ENCODE measurements at regions not wholly inside any gene's neighbourhood (a gene's known extent, or its start where the extent isn't known, plus 50 kb on each side); places are given as distances from the start of the nearest gene placed in this dataset.
"Not testable (repeated sequence)": the region's sequence is repeated elsewhere in the genome, so short reads cannot be mapped to it uniquely, and the experiment has no call there.

DNA sequence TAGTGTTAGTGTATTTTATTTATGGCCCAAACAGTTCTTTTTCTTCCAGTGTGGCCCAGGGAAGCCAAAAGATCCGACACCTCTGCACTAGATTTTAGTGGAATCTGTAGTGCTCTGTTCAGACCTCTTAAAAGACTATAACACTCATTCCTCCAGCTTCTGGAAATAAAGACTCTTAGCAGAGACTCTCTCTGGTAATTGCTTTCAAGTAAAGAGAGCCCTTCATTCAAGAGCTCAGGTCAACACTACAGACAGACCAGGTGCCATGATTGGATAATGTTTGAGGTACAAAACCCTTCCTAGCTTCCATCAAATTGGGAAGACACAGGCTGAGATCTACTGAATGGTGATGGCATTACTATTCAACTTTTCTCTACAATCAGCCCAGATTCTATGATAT, 255.8 kb downstream of the PRDM9 start:
- Mint-ChIP-seq H3K27me3 (ENCODE audit: low read depth) (no peaks in the 10 kb centered on the region), H3K36me3 (ENCODE audit: insufficient read depth) (no peaks in the 10 kb centered on the region), H3K4me3 (no peak overlapping the region)

GRCh38 chr5:23776684-23777083, 269.3 kb downstream of the PRDM9 start:
- DNase-seq (no peak), ATAC-seq (no peak)
- H3K36me3 Mint-ChIP-seq (ENCODE audit: insufficient read depth) = no peaks in the 10 kb centered on the region
- no peaks in the 10 kb centered on the region for H3K27me3 Mint-ChIP-seq (ENCODE audit: low read depth)
- H3K9me3 Mint-ChIP-seq = peaks cover 17% of the 10 kb centered on the region
- no peaks in the 10 kb centered on the region for H3K4me1 Mint-ChIP-seq (ENCODE audit: low read depth)
- H3K4me3 Mint-ChIP-seq = no peak overlapping the region

More for the DNA sequence above, 255.8 kb downstream of the PRDM9 start:
- H3K9me3 Mint-ChIP-seq = peaks cover 5% of the 10 kb centered on the region
- no peak for ATAC-seq
- DNase-seq = no peak
- no peaks in the 10 kb centered on the region for H3K4me1 Mint-ChIP-seq (ENCODE audit: low read depth)

DNA sequence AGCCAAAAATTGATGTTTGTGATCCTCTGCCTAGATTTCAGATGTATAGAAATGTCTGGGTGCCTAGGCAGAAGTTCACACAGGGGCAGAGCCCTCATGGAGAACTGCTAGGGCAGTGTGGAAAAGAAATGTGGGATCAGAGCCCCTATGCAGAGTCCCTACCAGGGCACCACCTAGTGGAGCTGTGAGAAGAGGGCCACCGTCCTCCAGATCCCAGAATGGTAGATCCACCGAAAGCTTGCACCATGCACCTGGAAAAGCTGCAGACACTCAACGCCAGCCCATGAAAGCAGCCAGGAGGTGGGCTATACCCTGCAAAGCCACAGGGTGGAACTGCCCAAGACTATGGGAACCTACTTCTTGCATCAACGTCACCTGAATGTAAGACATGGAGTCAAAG, 292.9 kb downstream of the PRDM9 start:
- not testable (repeated sequence) for DNase-seq; H3K4me1 Mint-ChIP-seq (ENCODE audit: low read depth)

DNA sequence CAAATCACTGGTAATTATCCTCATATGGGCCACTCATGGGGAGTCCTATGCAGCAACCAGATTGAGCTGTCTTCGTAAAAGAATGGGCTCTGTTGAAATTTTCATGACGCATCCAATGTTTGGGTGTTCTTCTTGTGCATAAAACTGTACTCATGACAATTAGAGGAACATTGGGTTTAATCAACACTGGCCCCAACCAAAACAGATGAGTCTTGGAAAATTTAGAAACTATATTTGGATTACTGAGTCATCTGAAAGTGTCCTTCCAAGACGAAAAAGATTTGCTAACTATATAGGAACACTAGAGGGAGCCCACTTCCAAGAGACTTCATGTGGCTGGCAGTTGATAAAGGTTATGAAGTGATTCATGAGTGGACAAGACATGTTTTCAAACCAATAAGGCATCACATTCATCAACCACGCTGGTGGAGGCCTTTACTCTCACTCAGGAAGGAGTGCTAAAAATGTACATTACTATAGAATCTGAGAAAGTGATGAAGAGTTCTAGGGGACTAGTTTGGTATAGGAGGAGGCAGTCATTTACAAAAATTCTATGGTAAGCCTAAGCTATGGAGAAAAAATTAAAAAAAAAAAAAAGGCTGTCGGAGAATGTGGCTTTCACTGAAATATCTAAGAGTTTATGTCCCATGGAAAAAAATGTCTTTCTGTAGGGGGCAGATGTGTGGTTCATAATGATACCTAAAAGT, 313.5 kb downstream of the PRDM9 start:
- ATAC-seq (no peak), DNase-seq (no peak)
- H3K4me1 Mint-ChIP-seq (ENCODE audit: low read depth) = no peaks in the 10 kb centered on the region

More for the DNA sequence above, 292.9 kb downstream of the PRDM9 start:
- ATAC-seq; H3K36me3 Mint-ChIP-seq (ENCODE audit: insufficient read depth); H3K27me3 Mint-ChIP-seq (ENCODE audit: low read depth); H3K4me3 Mint-ChIP-seq: not testable (repeated sequence)
- H3K9me3 Mint-ChIP-seq = peaks cover 27% of the 10 kb centered on the region

GRCh38 chr5:23823521-23823920, 316.1 kb downstream of the PRDM9 start:
- Mint-ChIP-seq H3K27me3 (ENCODE audit: low read depth) (no peaks in the 10 kb centered on the region), H3K36me3 (ENCODE audit: insufficient read depth) (no peaks in the 10 kb centered on the region), H3K4me1 (ENCODE audit: low read depth) (no peaks in the 10 kb centered on the region), H3K4me3 (no peak overlapping the region), H3K9me3 (peaks cover 17% of the 10 kb centered on the region)
- ATAC-seq (no peak), DNase-seq (no peak)

More for the DNA sequence above, 313.5 kb downstream of the PRDM9 start:
- Mint-ChIP-seq H3K27me3 (ENCODE audit: low read depth) (no peaks in the 10 kb centered on the region), H3K36me3 (ENCODE audit: insufficient read depth) (no peaks in the 10 kb centered on the region), H3K9me3 (peaks cover 8% of the 10 kb centered on the region), H3K4me3 (no peak overlapping the region)

- H3K27me3 Mint-ChIP-seq (ENCODE audit: low read depth) = no peaks in the 10 kb centered on the region
- peaks cover 21% of the 10 kb centered on the region for H3K9me3 Mint-ChIP-seq
- DNase-seq = no peak
- ATAC-seq = no peak
- no peaks in the 10 kb centered on the region for H3K4me1 Mint-ChIP-seq (ENCODE audit: low read depth)
- H3K4me3 Mint-ChIP-seq = no peak overlapping the region
- no peaks in the 10 kb centered on the region for H3K36me3 Mint-ChIP-seq (ENCODE audit: insufficient read depth)
These were observed 317.8 kb downstream of the PRDM9 start for GRCh38 chr5:23825196-23825595.

DNA sequence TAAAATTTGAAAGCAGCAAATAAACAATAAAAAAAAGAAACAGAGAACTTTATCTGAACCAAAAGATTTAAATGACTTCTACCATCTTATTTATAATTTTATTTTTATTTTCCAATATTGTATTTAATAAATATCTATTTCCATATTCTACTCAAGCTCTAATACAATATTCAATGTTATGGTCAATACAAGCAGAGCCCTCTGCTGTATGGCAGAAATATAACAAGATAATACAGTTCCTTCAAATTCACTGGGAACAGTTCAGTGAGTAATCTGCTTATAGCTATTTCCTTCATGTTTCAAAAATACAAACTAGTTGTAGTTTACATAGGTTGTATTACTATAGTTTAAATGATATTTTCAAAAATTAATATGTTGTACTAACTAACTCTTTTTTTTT, 332.7 kb downstream of the PRDM9 start:
- H3K27me3 Mint-ChIP-seq (ENCODE audit: low read depth) = no peaks in the 10 kb centered on the region
- no peaks in the 10 kb centered on the region for H3K36me3 Mint-ChIP-seq (ENCODE audit: insufficient read depth)
- ATAC-seq (no peak), DNase-seq (no peak)
- H3K4me3 Mint-ChIP-seq = no peak overlapping the region
- peaks cover 26% of the 10 kb centered on the region for H3K9me3 Mint-ChIP-seq
- no peaks in the 10 kb centered on the region for H3K4me1 Mint-ChIP-seq (ENCODE audit: low read depth)

- DNase-seq = no peak
- H3K27me3 Mint-ChIP-seq (ENCODE audit: low read depth) = no peaks in the 10 kb centered on the region
- no peaks in the 10 kb centered on the region for H3K4me1 Mint-ChIP-seq (ENCODE audit: low read depth)
- no peaks in the 10 kb centered on the region for H3K36me3 Mint-ChIP-seq (ENCODE audit: insufficient read depth)
- no peak overlapping the region for H3K4me3 Mint-ChIP-seq
- peaks cover 5% of the 10 kb centered on the region for H3K9me3 Mint-ChIP-seq
- ATAC-seq = no peak
These were observed 357.4 kb downstream of the PRDM9 start for GRCh38 chr5:23864786-23865185.

DNA sequence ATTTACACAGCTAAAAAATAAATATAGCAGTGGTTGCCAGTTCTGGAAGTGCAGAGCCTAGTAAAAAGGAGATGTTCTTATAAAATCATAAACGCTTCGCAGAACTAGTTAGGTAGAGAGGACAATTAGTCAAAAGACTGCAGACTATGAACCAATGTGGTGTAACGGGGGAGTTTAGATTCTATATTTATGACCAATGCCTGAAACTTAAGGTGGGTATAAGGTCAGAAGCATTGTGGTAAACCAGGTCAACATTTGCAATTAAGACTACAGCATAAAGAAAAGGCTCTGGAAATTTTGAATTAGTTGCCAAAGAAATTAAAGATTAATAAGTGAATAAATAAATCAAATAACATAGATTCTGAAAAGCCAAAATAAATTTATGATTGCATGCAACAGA, 370.4 kb downstream of the PRDM9 start:
- H3K36me3 Mint-ChIP-seq (ENCODE audit: insufficient read depth) = no peaks in the 10 kb centered on the region
- H3K4me3 Mint-ChIP-seq = no peak overlapping the region
- ATAC-seq (no peak), DNase-seq (no peak)
- H3K4me1 Mint-ChIP-seq (ENCODE audit: low read depth) = no peaks in the 10 kb centered on the region
- H3K9me3 Mint-ChIP-seq = peaks cover 4% of the 10 kb centered on the region
- no peaks in the 10 kb centered on the region for H3K27me3 Mint-ChIP-seq (ENCODE audit: low read depth)

- no peak for DNase-seq
- Mint-ChIP-seq H3K4me3 (no peak overlapping the region), H3K27me3 (ENCODE audit: low read depth) (no peaks in the 10 kb centered on the region), H3K9me3 (peaks cover 9% of the 10 kb centered on the region), H3K4me1 (ENCODE audit: low read depth) (no peaks in the 10 kb centered on the region), H3K36me3 (ENCODE audit: insufficient read depth) (no peaks in the 10 kb centered on the region)
- ATAC-seq = no peak
These were observed 377.1 kb downstream of the PRDM9 start for GRCh38 chr5:23884405-23885031.

GRCh38 chr5:23893561-23893960, 386.2 kb downstream of the PRDM9 start:
- peaks cover 11% of the 10 kb centered on the region for H3K9me3 Mint-ChIP-seq
- DNase-seq = no peak
- H3K27me3 Mint-ChIP-seq (ENCODE audit: low read depth) = no peaks in the 10 kb centered on the region
- no peaks in the 10 kb centered on the region for H3K4me1 Mint-ChIP-seq (ENCODE audit: low read depth)
- no peaks in the 10 kb centered on the region for H3K36me3 Mint-ChIP-seq (ENCODE audit: insufficient read depth)
- no peak for ATAC-seq
- H3K4me3 Mint-ChIP-seq = no peak overlapping the region

GRCh38 chr5:23895614-23896013, 388.2 kb downstream of the PRDM9 start:
- no peak for DNase-seq
- H3K4me1 Mint-ChIP-seq (ENCODE audit: low read depth) = no peaks in the 10 kb centered on the region
- H3K9me3 Mint-ChIP-seq = peaks cover 11% of the 10 kb centered on the region
- no peaks in the 10 kb centered on the region for H3K27me3 Mint-ChIP-seq (ENCODE audit: low read depth)
- ATAC-seq = no peak
- H3K4me3 Mint-ChIP-seq = no peak overlapping the region
- H3K36me3 Mint-ChIP-seq (ENCODE audit: insufficient read depth) = no peaks in the 10 kb centered on the region

GRCh38 chr5:23930985-23931384, 423.6 kb downstream of the PRDM9 start:
- no peak for ATAC-seq
- Mint-ChIP-seq H3K27me3 (ENCODE audit: low read depth) (no peaks in the 10 kb centered on the region), H3K4me1 (ENCODE audit: low read depth) (no peaks in the 10 kb centered on the region), H3K36me3 (ENCODE audit: insufficient read depth) (no peaks in the 10 kb centered on the region), H3K9me3 (peaks cover 22% of the 10 kb centered on the region), H3K4me3 (no peak overlapping the region)
- DNase-seq = no peak

DNA sequence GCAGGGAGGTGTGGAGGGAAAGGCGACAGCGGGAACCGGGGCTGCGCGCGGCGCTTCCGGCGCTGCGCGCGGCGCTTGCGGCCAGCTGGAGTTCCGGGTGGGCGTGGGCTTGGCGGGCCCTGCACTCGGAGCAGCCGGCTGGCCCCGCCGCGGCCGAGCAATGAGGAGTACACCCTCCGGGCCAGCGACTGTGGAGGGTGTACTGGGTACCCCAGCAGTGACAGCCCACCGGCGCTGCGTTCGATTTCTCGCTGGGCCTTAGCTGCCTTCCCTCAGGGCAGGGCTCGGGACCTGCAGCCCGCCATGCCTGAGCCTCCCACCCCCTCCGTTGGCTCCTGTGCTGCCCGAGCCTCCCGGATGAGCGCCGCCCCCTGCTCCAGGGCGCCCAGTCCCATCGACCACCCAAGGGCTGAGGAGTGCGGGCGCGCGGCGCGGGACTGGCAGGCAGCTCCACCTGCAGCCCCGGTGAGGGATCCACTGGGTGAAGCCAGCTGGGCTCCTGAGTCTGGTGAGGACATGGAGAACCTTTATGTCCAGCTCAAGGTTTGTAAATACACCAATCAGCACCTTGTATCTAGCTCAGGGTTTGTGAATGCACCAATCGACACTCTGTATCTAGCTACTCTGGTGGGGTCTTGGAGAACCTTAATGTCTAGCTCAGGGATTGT, 444.0 kb downstream of the PRDM9 start:
- not testable (repeated sequence) for H3K27me3 Mint-ChIP-seq (ENCODE audit: low read depth); H3K36me3 Mint-ChIP-seq (ENCODE audit: insufficient read depth); DNase-seq; H3K4me1 Mint-ChIP-seq (ENCODE audit: low read depth); H3K4me3 Mint-ChIP-seq
- peak in 1 of 2 donors; percentile 54 for ATAC-seq
- H3K9me3 Mint-ChIP-seq = peaks cover 26% of the 10 kb centered on the region

DNA sequence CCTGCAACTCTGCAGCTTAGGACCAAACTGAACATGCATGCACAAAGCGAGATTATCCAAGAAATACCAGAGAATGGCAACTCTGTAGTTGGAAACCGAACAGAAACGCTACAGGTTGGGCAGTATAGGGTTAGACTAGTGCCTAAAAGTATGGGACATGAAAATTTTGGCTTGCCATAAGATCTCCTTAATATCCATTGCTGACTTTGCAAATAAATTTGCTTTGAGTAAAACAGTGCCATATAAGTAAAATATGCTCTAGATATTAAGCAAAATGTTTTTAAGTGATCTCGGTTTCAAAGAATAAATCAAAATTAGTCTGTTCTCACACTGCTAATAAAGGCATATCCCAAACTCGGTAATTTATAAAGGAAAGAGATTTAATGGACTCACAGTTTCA, 456.0 kb downstream of the PRDM9 start:
- Mint-ChIP-seq H3K4me1 (ENCODE audit: low read depth) (no peaks in the 10 kb centered on the region), H3K9me3 (peaks cover 17% of the 10 kb centered on the region), H3K4me3 (no peak overlapping the region), H3K36me3 (ENCODE audit: insufficient read depth) (no peaks in the 10 kb centered on the region), H3K27me3 (ENCODE audit: low read depth) (no peaks in the 10 kb centered on the region)
- DNase-seq = no peak
- no peak for ATAC-seq
